Stimulated activated CD8-positive, alpha-beta memory T cell treated with anti-CD3 and anti-CD28 coated beads, Interleukin-15, amount 100 ng/mL, for 4 hours (primary cell): ENCODE measurements at regions not wholly inside any gene's neighbourhood (a gene's known extent, or its start where the extent isn't known, plus 50 kb on each side); places are given as distances from the start of the nearest gene placed in this dataset.
"Not testable (repeated sequence)": the region's sequence is repeated elsewhere in the genome, so short reads cannot be mapped to it uniquely, and the experiment has no call there.

ENCODE experiments used
- DNase-seq, 2 donors: peaks; one replicate each; pipeline ENCODE4 v3.0.0-alpha.2; 2020; ENCODE audit warnings: low read depth in 2 of 2

- DNase-seq, result not testable (repeated sequence)
These were observed 1085.7 kb downstream of the TYW1 start for GRCh38 chr7:68082066-68082960.

- not testable (repeated sequence) for DNase-seq
These were observed 1086.5 kb downstream of the TYW1 start for GRCh38 chr7:68082961-68083657.

DNA sequence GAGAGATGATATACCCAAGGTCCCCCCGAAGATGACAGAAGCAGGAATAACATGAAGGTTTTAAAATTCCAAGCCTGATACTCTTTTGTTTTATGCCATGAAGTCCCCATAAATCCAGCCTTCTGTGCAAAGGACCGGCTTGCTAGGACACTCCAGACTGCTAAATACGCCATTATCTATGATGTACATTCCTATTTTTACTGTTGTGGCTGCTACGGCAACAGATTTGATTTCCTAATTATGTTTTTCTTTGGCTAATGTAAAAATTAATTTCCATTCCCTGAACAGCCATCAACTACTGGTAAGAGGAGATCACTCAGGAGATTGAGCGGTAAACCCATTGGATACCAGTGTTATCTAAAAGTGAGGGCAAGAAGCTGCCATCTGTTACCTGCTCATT is 1090.8 kb downstream of the TYW1 start:
- DNase-seq, result no peak

GRCh38 chr7:68088879-68089278 is 1092.2 kb downstream of the TYW1 start:
- no peak for DNase-seq

DNA sequence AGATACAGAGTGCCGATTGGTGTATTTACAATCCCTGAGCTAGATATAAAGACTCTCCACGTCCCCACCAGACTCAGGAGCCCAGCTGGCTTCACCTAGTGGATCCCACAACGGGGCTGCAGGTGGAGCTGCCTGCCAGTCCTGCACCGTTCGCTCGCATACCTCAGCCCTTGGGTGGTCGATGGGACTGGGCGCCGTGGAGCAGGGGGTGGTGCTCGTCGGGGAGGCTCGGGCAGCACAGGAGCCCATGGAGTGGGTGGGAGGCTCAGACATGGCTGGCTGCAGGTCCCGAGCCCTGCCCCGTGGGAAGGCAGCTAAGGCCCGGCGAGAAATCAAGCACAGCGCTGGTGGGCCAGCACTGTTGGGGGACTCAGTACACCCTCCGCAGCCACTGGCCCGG is 1093.6 kb downstream of the TYW1 start:
- not testable (repeated sequence) for DNase-seq

GRCh38 chr7:68103319-68103718 is 1106.7 kb downstream of the TYW1 start:
- DNase-seq, result no peak

DNA sequence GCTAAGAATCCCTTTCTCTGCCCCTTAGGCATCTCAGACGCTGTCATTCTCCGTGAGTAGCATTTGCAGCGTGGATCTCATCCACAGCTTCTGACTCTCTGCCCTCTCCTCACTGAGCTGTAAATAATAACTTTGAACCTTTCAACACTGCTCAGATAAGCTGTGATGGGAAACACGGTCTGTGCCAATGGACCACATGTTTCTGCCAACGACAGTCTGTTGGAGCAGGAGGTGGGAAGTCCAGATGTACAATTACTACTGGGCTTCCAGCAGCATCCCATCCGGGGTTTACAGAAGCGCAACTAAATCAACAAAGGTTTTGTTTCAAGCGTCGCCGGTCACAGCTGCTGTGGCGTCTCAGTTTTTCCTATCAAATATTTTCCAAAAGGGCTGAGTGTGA is 1110.6 kb downstream of the TYW1 start:
- DNase-seq, result no peak

- DNase-seq, result no peak
These were observed 1111.3 kb downstream of the TYW1 start for GRCh38 chr7:68107968-68108367.

DNA sequence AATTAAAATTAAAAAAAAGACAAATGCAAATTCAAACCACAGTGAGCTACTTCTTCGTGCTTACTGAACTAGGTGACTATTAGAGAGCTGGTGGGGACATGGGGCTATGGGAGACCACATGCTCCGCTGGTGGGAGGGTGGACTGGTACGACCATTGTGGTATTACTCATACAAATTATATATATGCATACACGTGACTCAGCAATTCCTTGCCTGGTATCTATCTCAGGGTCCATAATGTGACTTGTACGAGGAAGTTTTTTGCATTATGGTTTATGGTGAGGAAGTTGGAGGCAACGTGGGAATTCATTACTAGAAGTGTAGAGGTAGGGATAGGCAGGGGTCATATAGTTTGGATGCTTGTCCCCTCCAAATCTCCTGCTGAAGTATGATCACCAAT is 1112.7 kb downstream of the TYW1 start:
- DNase-seq, result no peak

GRCh38 chr7:68119411-68119810 is 1122.8 kb downstream of the TYW1 start:
- no peak for DNase-seq

GRCh38 chr7:68121056-68121455 is 1124.4 kb downstream of the TYW1 start:
- no peak for DNase-seq

- no peak for DNase-seq
These were observed 1125.0 kb downstream of the TYW1 start for GRCh38 chr7:68121655-68122054.

GRCh38 chr7:68122801-68123200 is 1126.2 kb downstream of the TYW1 start:
- DNase-seq, result no peak

- DNase-seq, result no peak
These were observed 1128.5 kb downstream of the TYW1 start for GRCh38 chr7:68125168-68125567.

DNA sequence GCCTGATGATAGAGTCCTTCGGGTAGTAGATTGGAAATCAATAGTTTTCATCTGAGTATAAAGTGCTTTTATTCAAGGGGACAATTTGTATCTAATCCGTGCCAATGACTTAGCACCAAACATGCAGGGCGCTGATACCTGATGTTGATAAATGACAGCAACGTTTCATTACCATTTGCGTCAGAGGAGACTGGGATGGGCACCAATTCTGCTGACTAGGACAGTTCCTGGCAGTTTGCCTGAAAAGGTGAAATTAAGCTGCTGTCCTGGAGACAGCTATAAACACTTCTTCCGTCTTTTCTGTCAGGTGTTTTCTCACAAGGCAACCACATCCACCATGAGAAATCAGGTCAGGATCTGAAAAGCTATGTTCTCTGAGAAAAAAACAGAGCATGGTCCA is 1136.4 kb downstream of the TYW1 start:
- DNase-seq, result no peak

DNA sequence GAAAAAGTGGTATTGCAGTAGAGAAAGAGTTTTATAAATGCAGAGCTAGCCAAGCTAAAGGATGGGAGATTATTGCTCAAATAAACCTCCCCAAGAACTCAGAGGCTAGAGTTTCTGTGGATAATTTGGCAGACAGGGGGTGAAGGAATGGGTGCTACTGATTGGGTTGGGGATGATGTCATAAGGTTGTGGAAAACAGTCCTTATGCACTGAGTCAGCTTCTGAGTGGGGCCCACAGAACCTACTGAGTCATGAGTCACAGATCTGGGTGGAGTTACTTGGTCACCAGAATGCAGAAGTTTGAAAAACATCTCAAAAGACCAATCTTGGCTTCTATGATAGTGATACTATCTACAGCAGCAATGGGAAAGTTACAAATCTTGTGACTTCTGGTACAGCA is 1146.7 kb downstream of the TYW1 start:
- no peak for DNase-seq

- DNase-seq, result no peak
These were observed 1150.3 kb downstream of the TYW1 start for GRCh38 chr7:68146983-68147382.

DNA sequence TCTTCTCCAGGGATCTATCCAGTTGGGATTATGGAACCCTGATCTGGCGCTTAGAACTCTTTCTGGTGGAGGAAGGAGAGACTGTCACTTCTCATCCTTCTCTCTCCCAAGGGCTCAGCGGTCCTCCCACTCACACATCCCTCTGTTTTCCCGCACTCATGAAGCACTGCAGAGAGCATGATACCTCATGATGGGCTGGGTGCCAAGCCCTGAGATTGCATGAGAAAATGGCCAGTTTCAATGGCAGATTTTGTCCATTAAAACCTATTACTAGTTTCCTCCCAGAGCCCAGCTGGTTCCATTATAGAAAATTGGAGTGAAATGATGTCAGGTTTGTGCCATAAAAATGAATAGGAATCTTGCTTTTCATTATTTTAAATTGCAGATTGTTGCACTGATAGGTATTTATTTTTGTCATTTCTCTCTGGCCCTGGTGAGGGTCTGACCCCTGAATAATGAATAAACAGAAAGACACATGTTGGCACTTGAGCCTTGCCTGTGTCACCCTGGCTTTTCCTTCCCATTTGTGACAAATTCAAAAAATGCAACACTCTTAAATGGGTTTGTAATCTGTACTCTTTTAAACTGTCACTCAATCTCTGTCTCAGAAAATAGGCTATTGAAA is 1151.1 kb downstream of the TYW1 start:
- no peak for DNase-seq

DNA sequence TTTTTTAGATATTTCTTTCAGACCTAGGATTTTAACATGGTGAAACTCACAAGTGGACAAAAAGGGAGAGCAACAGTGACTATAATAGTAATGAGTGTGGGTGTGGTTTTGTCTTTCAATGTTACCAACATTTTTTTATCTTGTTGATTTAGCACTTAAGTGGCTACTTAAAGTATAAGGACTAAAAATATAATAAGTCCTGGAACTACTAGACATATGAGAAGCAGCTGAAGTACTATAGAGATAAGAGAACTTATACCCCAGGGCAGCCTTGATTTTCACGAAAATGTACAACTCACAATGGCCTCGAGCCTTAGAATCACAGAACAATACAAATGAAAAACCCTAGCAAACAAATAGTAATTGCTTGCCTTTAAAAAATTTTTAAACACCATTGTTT is 1151.8 kb downstream of the TYW1 start:
- DNase-seq, result no peak

DNA sequence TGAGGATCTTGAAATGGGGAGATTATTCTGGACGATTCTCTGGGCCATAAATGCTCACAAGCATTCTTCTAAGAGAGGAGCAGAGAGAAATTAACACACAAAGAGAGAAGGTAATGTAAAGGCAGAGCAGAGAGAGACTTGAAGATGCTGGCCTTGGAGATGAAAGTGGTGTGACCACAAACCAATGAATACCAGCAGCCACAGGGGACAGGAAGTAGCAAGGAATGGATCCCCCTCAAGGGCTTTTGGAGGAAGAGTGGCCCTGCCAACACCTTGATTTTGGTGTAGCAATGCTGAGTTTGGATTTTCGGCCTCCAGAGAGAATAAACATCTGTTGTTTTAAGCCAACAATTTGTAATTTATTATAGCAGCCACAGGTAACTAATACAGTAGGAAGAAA is 1155.6 kb downstream of the TYW1 start:
- no peak for DNase-seq

DNA sequence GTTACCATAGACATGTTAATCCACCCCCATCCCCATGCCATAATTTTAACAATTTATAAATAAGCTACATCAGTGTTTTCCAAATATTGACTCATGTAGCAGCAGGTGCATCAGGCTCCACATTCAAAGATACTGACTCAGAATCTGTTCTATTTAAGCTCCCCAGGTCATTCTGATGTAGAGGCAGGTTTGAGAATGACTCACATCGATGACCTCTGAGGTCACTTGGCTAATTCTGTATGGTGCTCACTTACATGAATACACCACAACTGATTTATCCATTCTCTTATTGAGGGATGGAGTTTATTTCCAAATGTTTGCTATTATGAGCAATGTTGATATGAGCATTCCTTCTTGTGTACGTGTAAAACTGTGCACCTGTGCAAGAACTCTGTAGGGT is 1159.0 kb downstream of the TYW1 start:
- DNase-seq, result no peak

GRCh38 chr7:68158686-68159295 is 1162.2 kb downstream of the TYW1 start:
- DNase-seq, result no peak
